NCI-H2227 treated with DMSO at 0.1 percent for 48 hours (cell line): ENCODE measurements at regions not wholly inside any gene's neighbourhood (a gene's known extent, or its start where the extent isn't known, plus 50 kb on each side); places are given as distances from the start of the nearest gene placed in this dataset.

Source experiments
- DNase-seq: peaks from one replicate; lab custom pipeline; 2025; lab: John Stamatoyannopoulos, UW

- DNase-seq, result no peak
Measured at GRCh38 chr7:98679741-98680140, 62.7 kb downstream of the NPTX2 start.

GRCh38 chr7:98681511-98681910 lies 64.4 kb downstream of the NPTX2 start:
- DNase-seq, result peak; percentile 43

- DNase-seq, result peak; percentile 43
Measured at GRCh38 chr7:98681951-98682350, 64.9 kb downstream of the NPTX2 start.

- no peak for DNase-seq
Measured at GRCh38 chr7:98683514-98683913, 66.4 kb downstream of the NPTX2 start.

- no peak for DNase-seq
Measured at GRCh38 chr7:98685541-98685940, 68.5 kb downstream of the NPTX2 start.

- no peak for DNase-seq
Measured at GRCh38 chr7:98686466-98687080, 69.5 kb downstream of the NPTX2 start.

DNA sequence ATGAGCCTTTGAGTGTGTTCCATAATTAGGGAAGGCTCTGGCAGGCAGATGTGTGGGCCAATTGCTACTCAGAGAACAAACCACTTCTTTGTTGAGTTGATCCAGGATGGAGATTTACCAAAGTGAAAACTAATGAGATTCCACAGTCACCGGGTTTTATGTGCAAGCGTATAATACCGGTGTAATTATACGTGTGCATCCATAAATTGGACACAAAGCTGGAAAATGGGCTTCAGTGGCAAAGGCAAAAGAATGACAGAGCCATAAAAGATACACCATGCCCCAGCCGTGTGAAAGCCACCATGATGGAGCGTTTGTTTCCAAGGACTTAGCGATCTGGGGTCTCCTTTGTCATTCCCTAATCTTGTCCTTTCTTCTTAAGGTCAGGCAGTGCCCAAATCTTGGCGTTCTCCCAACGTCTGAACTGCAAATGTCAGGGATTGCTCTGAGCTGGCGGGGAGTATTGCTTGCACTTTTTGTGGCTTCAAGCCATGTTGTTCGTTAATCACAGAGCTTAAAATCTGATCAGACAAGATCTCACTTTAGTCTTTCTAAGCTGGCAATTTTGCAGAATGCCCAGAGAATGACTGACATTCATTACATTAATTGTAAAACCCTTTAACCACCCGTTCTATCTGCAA lies 70.1 kb downstream of the NPTX2 start:
- no peak for DNase-seq

GRCh38 chr7:98691619-98692018 lies 74.5 kb downstream of the NPTX2 start:
- DNase-seq, result no peak

DNA sequence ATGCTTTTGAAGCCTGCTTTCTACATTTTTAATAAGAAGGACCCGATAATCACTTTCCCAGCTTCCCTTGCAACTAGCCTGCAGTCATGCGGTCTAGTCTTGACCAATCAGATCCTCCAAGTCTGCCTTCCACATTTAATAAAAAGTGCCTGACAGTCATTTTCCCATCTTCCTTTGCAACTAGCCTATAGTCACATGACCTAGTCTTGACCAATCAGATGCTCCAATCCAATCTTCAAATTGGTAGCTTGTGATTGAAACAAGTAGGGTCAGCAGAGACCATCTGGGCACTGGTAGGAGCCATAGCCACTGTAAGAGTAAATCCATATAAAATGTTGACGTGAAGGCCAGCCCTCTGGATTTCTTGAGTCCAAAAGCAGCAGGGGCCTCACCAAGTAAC lies 80.0 kb downstream of the NPTX2 start:
- DNase-seq, result no peak

- no peak for DNase-seq
Measured at GRCh38 chr7:98697485-98698240, 80.6 kb downstream of the NPTX2 start.

DNA sequence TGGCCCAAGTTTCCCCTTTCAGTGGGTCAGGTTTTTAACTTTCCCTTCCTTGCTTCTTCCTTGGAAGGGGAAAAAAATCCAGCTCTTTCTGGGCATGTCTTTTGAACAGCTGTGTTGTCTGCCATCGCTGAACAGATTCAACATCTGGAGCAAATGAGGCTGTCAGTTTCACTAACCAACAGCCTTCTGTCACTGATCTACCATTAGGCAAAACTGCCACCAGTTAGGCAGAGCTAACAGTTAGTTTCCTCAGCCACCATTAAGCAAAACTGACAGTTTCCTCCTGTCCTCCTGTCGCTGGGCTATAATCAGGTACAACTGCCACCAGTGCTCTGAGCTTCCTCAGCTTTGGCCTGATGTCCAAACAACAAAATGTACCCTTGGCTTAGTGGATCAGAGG lies 81.9 kb downstream of the NPTX2 start:
- no peak for DNase-seq

- no peak for DNase-seq
Measured at GRCh38 chr7:98700533-98700932, 83.4 kb downstream of the NPTX2 start.

- DNase-seq, result no peak
Measured at GRCh38 chr7:98701372-98701771, 84.3 kb downstream of the NPTX2 start.

- no peak for DNase-seq
Measured at GRCh38 chr7:98702021-98702420, 84.9 kb downstream of the NPTX2 start.

DNA sequence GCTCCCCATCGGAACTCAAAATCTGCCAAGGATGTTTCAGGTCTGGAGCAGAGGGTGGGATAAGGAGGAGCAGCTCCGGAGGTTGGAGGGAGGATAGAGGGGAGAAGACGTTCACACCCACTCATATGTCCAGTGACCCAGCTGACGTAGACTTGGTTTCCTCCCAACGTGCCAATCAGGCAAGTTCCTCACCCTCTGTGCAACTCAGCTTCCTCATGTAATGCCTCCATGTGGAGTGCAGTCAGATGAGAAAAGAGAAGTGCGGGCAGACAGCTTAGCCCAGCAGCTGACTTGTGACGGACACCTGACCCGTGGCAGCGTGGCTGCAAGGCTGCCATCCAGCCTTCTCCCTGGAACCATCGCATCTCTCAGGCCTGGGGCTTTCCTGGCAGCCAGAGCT lies 86.8 kb downstream of the NPTX2 start:
- no peak for DNase-seq

GRCh38 chr7:98705626-98706025 lies 88.5 kb downstream of the NPTX2 start:
- DNase-seq, result no peak

- no peak for DNase-seq
Measured at GRCh38 chr7:98707076-98707475, 90.0 kb downstream of the NPTX2 start.

GRCh38 chr7:98711945-98712344 lies 94.9 kb downstream of the NPTX2 start:
- no peak for DNase-seq

DNA sequence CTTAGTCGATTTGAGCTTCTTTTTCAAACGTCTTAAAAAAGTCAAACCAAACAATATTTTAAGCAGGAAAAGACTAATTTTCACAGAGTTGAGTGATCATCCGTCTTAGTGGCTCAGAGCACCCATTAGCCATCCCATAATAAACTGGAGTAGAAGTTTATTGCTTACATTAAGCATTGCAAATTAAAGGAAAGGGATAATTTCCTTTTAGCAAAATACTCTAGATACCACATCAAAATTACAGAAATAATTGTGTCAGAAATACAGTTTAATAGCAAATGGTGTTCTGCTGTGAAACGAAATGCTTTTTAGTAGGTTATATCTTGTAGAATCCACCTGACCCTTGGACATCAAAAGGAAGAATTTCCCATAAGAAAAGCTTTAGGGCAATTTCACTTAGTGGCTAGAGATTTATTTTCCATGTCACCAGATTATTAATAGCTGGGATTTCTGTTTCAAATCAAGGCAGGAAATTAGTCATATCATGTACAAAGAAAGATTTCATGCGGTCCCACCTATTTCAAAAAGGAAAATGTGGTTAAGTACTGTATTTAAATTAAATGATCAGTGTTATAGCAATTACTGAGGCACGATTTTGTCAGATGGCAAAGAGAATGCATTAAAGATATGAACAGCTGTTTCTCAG lies 96.2 kb downstream of the NPTX2 start:
- DNase-seq, result no peak

GRCh38 chr7:98719396-98719795 lies 102.3 kb downstream of the NPTX2 start:
- DNase-seq, result no peak

DNA sequence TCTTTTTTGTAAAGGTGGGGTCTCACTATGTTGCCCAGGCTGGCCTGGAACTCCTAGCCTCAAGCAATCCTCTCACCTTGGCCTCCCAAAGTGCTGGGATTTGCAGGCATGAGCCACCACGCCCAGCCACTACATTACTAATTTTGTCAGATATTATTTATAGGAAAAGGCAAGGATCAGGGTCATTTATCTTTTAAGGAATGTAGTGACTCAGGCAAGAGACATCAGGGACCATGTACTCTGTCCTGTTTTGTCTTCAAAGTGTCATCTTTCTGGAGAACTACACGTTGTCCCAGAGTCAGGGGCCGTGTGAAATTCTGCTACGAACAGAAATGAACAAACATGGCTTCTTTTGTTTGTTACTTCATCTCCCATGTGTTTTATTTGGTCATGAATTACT lies 105.3 kb downstream of the NPTX2 start:
- DNase-seq, result no peak

DNA sequence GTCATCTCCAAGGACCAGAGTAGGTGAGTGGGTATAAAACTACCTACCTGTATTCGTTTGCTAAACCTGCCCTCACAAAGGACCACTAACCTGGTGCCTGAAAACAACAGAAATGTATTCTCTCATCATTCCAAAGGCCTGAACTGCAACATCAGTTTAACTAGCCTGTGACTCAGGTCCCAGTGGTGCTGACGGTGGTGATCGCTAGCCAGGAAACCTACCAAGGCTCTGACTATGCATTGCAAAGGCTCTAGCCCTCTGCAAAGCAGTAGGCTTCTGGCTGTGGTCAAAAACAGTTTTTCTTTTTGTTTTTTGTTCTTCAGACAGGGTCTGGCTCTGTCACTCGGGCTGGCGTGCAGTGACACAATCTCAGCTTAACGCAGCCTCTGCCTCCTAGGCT lies 107.5 kb downstream of the NPTX2 start:
- no peak for DNase-seq

GRCh38 chr7:98727146-98727709 lies 110.1 kb downstream of the NPTX2 start:
- no peak for DNase-seq
